HG03103 (cell line): ENCODE measurements at regions not wholly inside any gene's neighbourhood (a gene's known extent, or its start where the extent isn't known, plus 50 kb on each side); places are given as distances from the start of the nearest gene placed in this dataset.
A peak's percentile ranks its signal among the peaks of the same experiment; 100 is the strongest.

Experiments used
- ATAC-seq: cut with Tn5 transposase; IDR thresholded peaks from one replicate; pipeline ENCODE4 v1.9.1; 2021; ENCODE audit warnings: low read depth; ENCODE audit not compliant: unreplicated experiment

- ATAC-seq, result no peak
These were observed 659.8 kb downstream of the BCL11A start for GRCh38 chr2:59893612-59894011.

GRCh38 chr2:59892398-59892797, 661.1 kb downstream of the BCL11A start:
- ATAC-seq, result no peak

- ATAC-seq, result no peak
These were observed 664.1 kb downstream of the BCL11A start for GRCh38 chr2:59889305-59889704.

- ATAC-seq, result no peak
These were observed 664.7 kb downstream of the BCL11A start for GRCh38 chr2:59888706-59889105.

GRCh38 chr2:59888015-59888414, 665.4 kb downstream of the BCL11A start:
- peak; percentile 95 for ATAC-seq

- ATAC-seq, result no peak
These were observed 666.1 kb downstream of the BCL11A start for GRCh38 chr2:59887366-59887765.

GRCh38 chr2:59886759-59887158, 666.7 kb downstream of the BCL11A start:
- ATAC-seq, result no peak

GRCh38 chr2:59885541-59885940, 667.9 kb downstream of the BCL11A start:
- no peak for ATAC-seq

- ATAC-seq, result no peak
These were observed 669.3 kb downstream of the BCL11A start for GRCh38 chr2:59884166-59884565.

- no peak for ATAC-seq
These were observed 670.6 kb downstream of the BCL11A start for GRCh38 chr2:59882822-59883221.

GRCh38 chr2:59882279-59882678, 671.2 kb downstream of the BCL11A start:
- ATAC-seq, result no peak

GRCh38 chr2:59881218-59881617, 672.2 kb downstream of the BCL11A start:
- no peak for ATAC-seq

GRCh38 chr2:59879700-59880131, 673.7 kb downstream of the BCL11A start:
- no peak for ATAC-seq

GRCh38 chr2:59875836-59876235, 677.6 kb downstream of the BCL11A start:
- ATAC-seq, result no peak

- ATAC-seq, result no peak
These were observed 678.3 kb downstream of the BCL11A start for GRCh38 chr2:59874971-59875755.

GRCh38 chr2:59874361-59874760, 679.1 kb downstream of the BCL11A start:
- ATAC-seq, result no peak

GRCh38 chr2:59871830-59872229, 681.6 kb downstream of the BCL11A start:
- no peak for ATAC-seq

- no peak for ATAC-seq
These were observed 684.5 kb downstream of the BCL11A start for GRCh38 chr2:59868981-59869380.

- no peak for ATAC-seq
These were observed 687.0 kb downstream of the BCL11A start for GRCh38 chr2:59866436-59866835.

- ATAC-seq, result no peak
These were observed 694.9 kb downstream of the BCL11A start for GRCh38 chr2:59858540-59858939.

GRCh38 chr2:59857109-59857508, 696.3 kb downstream of the BCL11A start:
- no peak for ATAC-seq

- no peak for ATAC-seq
These were observed 697.1 kb downstream of the BCL11A start for GRCh38 chr2:59856391-59856790.

GRCh38 chr2:59853032-59853431, 700.4 kb downstream of the BCL11A start:
- ATAC-seq, result no peak
